CD4-positive, alpha-beta T cell (primary cell): ENCODE measurements at regions not wholly inside any gene's neighbourhood (a gene's known extent, or its start where the extent isn't known, plus 50 kb on each side); places are given as distances from the start of the nearest gene placed in this dataset.

Experiments used
- ATAC-seq: fragments of 200-7000 bp; cut with Tn5 transposase; one replicate; pipeline ENCODE4 v1.10.0; 2022; ENCODE audit warnings: mild to moderate bottlenecking; ENCODE audit not compliant: poor library complexity
- CTCF ChIA-PET: fragments of 350-600 bp; sonication (Branson Sonifier 250); formaldehyde crosslinking; loops from one replicate; lab custom pipeline; 2021; ENCODE audit warnings: antibody characterized with exemption, inconsistent platforms; lab: Charles Lee
- POLR2A ChIA-PET: fragments of 350-600 bp; sonication (Branson Sonifier 250); formaldehyde crosslinking; loops from one replicate; lab custom pipeline; 2021; ENCODE audit warnings: antibody characterized with exemption, inconsistent platforms; lab: Charles Lee
- DNase-seq, 14 experiments: peaks; one replicate each; pipeline ENCODE4 v3.0.0-alpha.2; 2013 to 2020; ENCODE audit warnings: mixed read lengths in 2 of 14
- H3K27ac ChIP-seq, 2 donors: one replicate each; pipeline versions ENCODE4 v1.5.1 to v1.7.0; 2013; ENCODE audit warnings: low read length in 2 of 2, low read depth in 1 of 2, mild to moderate bottlenecking in 1 of 2
- H3K27me3 ChIP-seq, 2 experiments: 1 replicate in 1 of 2; 2 replicates in 1 of 2; pipeline versions ENCODE4 v1.6.1 to v1.7.0; 2013; ENCODE audit warnings: low read length in 2 of 2, control low read depth in 1 of 2, mild to moderate bottlenecking in 1 of 2, moderate library complexity in 1 of 2; ENCODE audit not compliant: insufficient read depth in 2 of 2, control insufficient read depth in 1 of 2
- H3K36me3 ChIP-seq: one replicate; pipeline ENCODE4 v1.6.1; 2013; ENCODE audit warnings: low read length, control low read depth; ENCODE audit not compliant: insufficient read depth
- H3K4me1 ChIP-seq: one replicate; pipeline ENCODE4 v1.6.1; 2013; ENCODE audit warnings: low read length, control low read depth; ENCODE audit not compliant: insufficient read depth
- H3K4me3 ChIP-seq: one replicate; pipeline ENCODE4 v1.5.1; 2013; ENCODE audit warnings: mild to moderate bottlenecking, low read length, moderate library complexity
- H3K9me3 ChIP-seq, 2 experiments: 1 replicate in 1 of 2; 2 replicates in 1 of 2; pipeline versions ENCODE4 v1.6.1 to v1.7.0; 2013; ENCODE audit warnings: low read length in 2 of 2, mild to moderate bottlenecking in 2 of 2, control low read depth in 1 of 2, moderate library complexity in 1 of 2; ENCODE audit not compliant: control insufficient read depth in 1 of 2, insufficient read depth in 1 of 2
- H3K27ac Mint-ChIP-seq: one replicate; pipeline ENCODE4 v1.8.0; 2020; ENCODE audit warnings: mixed read lengths
- H3K27me3 Mint-ChIP-seq: one replicate; pipeline ENCODE4 v1.8.0; 2021; ENCODE audit warnings: mixed read lengths
- H3K36me3 Mint-ChIP-seq: one replicate; pipeline ENCODE4 v1.8.0; 2021; ENCODE audit warnings: low read depth, mixed read lengths
- H3K4me1 Mint-ChIP-seq: one replicate; pipeline ENCODE4 v1.8.0; 2021; ENCODE audit warnings: low read depth, mixed read lengths
- H3K4me3 Mint-ChIP-seq: one replicate; pipeline ENCODE4 v1.8.0; 2020; ENCODE audit warnings: mild to moderate bottlenecking, mixed read lengths
- H3K9me3 Mint-ChIP-seq: one replicate; pipeline ENCODE4 v1.8.0; 2020; ENCODE audit warnings: mixed read lengths
- intact Hi-C, 2 experiments: fragments of 100-400 bp; cut with DNase I in 1 of 2; cut with micrococcal nuclease in 1 of 2; formaldehyde crosslinking; loops; one replicate each; pipeline versions ENCODE4 v1.15.1 to v1.9.0; 2023 to 2025; cut with DNase I, micrococcal nuclease
- TF ChIP-seq, protein P1 (sequence below): fragments of 200-600 bp; IDR thresholded peaks from one replicate; pipeline ENCODE4 v1.8.0; 2022; ENCODE audit warnings: antibody characterized with exemption, mild to moderate bottlenecking

DNA sequence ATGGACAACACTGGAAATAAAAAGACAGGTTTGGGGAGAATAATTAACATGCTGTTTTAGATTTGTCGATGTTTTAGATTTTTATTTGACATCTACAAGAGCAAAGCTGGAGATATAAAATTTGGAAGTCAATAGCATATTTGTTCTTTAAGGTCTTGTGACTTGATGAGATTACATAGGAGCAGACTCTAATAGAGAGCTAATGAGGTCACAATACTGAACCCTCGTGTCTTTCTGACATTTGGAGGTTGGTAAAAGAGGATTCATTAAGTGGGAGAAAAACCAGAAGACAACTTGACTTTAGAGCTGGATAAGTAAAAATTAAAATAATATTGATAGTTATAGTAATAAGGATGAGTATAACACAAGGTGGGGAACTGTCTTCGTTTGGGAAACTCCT is 322.7 kb upstream of the SEMA6A start:
- Mint-ChIP-seq H3K4me3 (no peak overlapping the region), H3K4me1 (no peaks in the 10 kb centered on the region), H3K27ac (no peak overlapping the region), H3K27me3 (peaks cover 5% of the 10 kb centered on the region), H3K36me3 (no peaks in the 10 kb centered on the region), H3K9me3 (peaks cover 3% of the 10 kb centered on the region)
- Histone ChIP-seq H3K36me3 (no peaks in the 10 kb centered on the region), H3K27me3 (no peaks in the 10 kb centered on the region), H3K4me1 (no peaks in the 10 kb centered on the region), H3K4me3 (no peak overlapping the region), H3K27ac (no peak overlapping the region), H3K9me3 (no peaks in the 10 kb centered on the region)
- ATAC-seq = no peak
- ChIA-PET POLR2A (no interaction called here), CTCF (no interaction called here)
- no peak for DNase-seq
- TF ChIP-seq, protein P1, sequence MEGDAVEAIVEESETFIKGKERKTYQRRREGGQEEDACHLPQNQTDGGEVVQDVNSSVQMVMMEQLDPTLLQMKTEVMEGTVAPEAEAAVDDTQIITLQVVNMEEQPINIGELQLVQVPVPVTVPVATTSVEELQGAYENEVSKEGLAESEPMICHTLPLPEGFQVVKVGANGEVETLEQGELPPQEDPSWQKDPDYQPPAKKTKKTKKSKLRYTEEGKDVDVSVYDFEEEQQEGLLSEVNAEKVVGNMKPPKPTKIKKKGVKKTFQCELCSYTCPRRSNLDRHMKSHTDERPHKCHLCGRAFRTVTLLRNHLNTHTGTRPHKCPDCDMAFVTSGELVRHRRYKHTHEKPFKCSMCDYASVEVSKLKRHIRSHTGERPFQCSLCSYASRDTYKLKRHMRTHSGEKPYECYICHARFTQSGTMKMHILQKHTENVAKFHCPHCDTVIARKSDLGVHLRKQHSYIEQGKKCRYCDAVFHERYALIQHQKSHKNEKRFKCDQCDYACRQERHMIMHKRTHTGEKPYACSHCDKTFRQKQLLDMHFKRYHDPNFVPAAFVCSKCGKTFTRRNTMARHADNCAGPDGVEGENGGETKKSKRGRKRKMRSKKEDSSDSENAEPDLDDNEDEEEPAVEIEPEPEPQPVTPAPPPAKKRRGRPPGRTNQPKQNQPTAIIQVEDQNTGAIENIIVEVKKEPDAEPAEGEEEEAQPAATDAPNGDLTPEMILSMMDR = no peak
- intact Hi-C loops = no loop called here

DNA sequence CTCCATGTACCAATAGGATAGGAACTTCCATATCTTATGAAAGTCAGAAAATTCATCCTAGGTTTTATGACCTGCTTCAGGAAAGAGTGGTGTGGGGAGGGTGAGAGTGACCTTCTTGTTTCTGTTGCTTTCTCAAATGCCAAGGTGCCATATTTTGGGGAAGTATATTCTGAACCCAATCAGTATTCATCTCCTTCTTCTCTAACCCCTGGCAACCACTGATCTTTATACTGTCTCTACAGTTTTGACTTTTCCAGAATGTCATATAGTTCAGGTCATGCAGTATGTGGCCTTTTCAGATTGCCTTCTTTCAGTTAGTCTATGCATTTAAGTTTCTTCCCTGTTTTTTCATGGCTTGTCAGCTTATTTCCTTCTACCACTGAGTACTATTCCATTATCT is 321.4 kb upstream of the SEMA6A start:
- no peak overlapping the region for H3K4me3 Mint-ChIP-seq
- no peaks in the 10 kb centered on the region for H3K4me1 ChIP-seq
- H3K4me3 ChIP-seq = no peak overlapping the region
- no peaks in the 10 kb centered on the region for H3K36me3 Mint-ChIP-seq
- intact Hi-C loops = no loop called here
- ATAC-seq (no peak), DNase-seq (no peak)
- peaks cover 5% of the 10 kb centered on the region for H3K27me3 Mint-ChIP-seq
- H3K36me3 ChIP-seq = no peaks in the 10 kb centered on the region
- H3K27me3 ChIP-seq = no peaks in the 10 kb centered on the region
- CTCF ChIA-PET = interaction anchor here (0.6 kb wide), 1 partner anchor 171 kb away, joined by 3 read pairs; no protein-coding TSS in a partner anchor
- H3K9me3 Mint-ChIP-seq = peaks cover 3% of the 10 kb centered on the region
- H3K4me1 Mint-ChIP-seq = no peaks in the 10 kb centered on the region
- TF ChIP-seq, protein P1 = no peak
- no peak overlapping the region for H3K27ac Mint-ChIP-seq
- POLR2A ChIA-PET = no interaction called here
- H3K27ac ChIP-seq = no peak overlapping the region
- no peaks in the 10 kb centered on the region for H3K9me3 ChIP-seq

GRCh38 chr5:116892993-116893392 is 318.4 kb upstream of the SEMA6A start:
- DNase-seq (no peak), ATAC-seq (no peak)
- H3K36me3 Mint-ChIP-seq = no peaks in the 10 kb centered on the region
- no peaks in the 10 kb centered on the region for H3K27me3 Mint-ChIP-seq
- H3K9me3 Mint-ChIP-seq = peaks cover 3% of the 10 kb centered on the region
- no peaks in the 10 kb centered on the region for H3K4me1 Mint-ChIP-seq
- H3K4me3 ChIP-seq = no peak overlapping the region
- peaks cover 0 to 5% of the 10 kb centered on the region in 2 experiments for H3K9me3 ChIP-seq
- CTCF ChIA-PET = no interaction called here
- no peak overlapping the region for H3K27ac Mint-ChIP-seq
- POLR2A ChIA-PET = no interaction called here
- H3K27ac ChIP-seq = no peak overlapping the region
- H3K4me1 ChIP-seq = no peaks in the 10 kb centered on the region
- TF ChIP-seq, protein P1 = no peak
- intact Hi-C loops = no loop called here
- H3K4me3 Mint-ChIP-seq = no peak overlapping the region
- no peaks in the 10 kb centered on the region for H3K27me3 ChIP-seq
- no peaks in the 10 kb centered on the region for H3K36me3 ChIP-seq
